ENCODE measurements at regions not wholly inside any gene's neighbourhood (a gene's known extent, or its start where the extent isn't known, plus 50 kb on each side); places are given as distances from the start of the nearest gene placed in this dataset.

DNA sequence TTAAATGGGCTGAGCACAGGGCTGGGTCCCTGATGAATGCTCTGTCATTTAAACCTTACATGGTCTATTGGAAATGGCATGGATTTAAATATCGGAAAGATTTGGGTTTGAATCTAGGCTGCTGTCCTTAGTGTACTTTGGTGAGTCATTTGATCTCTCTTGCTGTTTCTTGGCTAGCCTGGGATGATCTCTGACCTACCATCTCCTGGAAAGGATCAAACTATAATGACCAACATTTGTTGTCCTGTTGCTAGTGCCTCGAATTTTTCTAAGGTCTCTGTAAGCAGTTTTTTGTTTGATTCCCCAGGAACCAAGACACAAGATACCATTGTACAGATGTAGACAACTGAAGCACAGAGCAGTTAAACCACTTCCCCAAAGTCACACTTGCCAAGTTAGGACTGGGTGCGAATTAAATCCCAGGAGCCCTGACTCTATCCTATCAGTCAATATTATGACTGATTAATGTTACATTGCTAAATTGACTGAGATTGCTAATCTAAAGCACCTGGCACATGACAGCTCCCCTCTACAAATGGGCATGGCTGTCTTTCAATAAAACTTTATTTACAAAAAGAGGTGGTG, 244.9 kb upstream of the MCTP2 start:
- TF ChIP-seq, protein P1, sequence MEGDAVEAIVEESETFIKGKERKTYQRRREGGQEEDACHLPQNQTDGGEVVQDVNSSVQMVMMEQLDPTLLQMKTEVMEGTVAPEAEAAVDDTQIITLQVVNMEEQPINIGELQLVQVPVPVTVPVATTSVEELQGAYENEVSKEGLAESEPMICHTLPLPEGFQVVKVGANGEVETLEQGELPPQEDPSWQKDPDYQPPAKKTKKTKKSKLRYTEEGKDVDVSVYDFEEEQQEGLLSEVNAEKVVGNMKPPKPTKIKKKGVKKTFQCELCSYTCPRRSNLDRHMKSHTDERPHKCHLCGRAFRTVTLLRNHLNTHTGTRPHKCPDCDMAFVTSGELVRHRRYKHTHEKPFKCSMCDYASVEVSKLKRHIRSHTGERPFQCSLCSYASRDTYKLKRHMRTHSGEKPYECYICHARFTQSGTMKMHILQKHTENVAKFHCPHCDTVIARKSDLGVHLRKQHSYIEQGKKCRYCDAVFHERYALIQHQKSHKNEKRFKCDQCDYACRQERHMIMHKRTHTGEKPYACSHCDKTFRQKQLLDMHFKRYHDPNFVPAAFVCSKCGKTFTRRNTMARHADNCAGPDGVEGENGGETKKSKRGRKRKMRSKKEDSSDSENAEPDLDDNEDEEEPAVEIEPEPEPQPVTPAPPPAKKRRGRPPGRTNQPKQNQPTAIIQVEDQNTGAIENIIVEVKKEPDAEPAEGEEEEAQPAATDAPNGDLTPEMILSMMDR (IDR thresholded peaks at IDR 0.05), result no peak
- no peak for TF ChIP-seq POLR2A (IDR thresholded peaks at IDR 0.05)
